Caki2 (cell line): ENCODE measurements at regions not wholly inside any gene's neighbourhood (a gene's known extent, or its start where the extent isn't known, plus 50 kb on each side); places are given as distances from the start of the nearest gene placed in this dataset.

Source experiments
- DNase-seq: peaks from one replicate; pipeline ENCODE4 v3.0.0-alpha.2; 2015; ENCODE audit warnings: low read depth
- in situ Hi-C: cut with HindIII; loops from 2 replicates; pipeline ENCODE4 v1.10.0; 2016; ENCODE audit warnings: low sequenced_read_pairs, low pct_unique_long_range_greater_than_20kb, mixed read lengths

- no peak for DNase-seq
- in situ Hi-C loops, result no loop called here
Observed at GRCh38 chr5:33244441-33245150, 196.2 kb upstream of the TARS1 start.

GRCh38 chr5:33254579-33254978, 186.2 kb upstream of the TARS1 start:
- in situ Hi-C loops, result no loop called here
- no peak for DNase-seq

- DNase-seq, result peak; percentile 32
- in situ Hi-C loops, result no loop called here
Observed at GRCh38 chr5:33257807-33258429, 182.8 kb upstream of the TARS1 start.

- in situ Hi-C loops, result no loop called here
- no peak for DNase-seq
Observed at GRCh38 chr5:33258553-33258952, 182.2 kb upstream of the TARS1 start.

GRCh38 chr5:33260098-33260497, 180.7 kb upstream of the TARS1 start:
- in situ Hi-C loops, result no loop called here
- DNase-seq, result no peak

GRCh38 chr5:33261305-33261704, 179.5 kb upstream of the TARS1 start:
- DNase-seq, result no peak
- in situ Hi-C loops, result no loop called here

GRCh38 chr5:33261747-33262146, 179.0 kb upstream of the TARS1 start:
- no peak for DNase-seq
- in situ Hi-C loops, result no loop called here

GRCh38 chr5:33267801-33268200, 173.0 kb upstream of the TARS1 start:
- in situ Hi-C loops, result no loop called here
- no peak for DNase-seq

- DNase-seq, result no peak
- in situ Hi-C loops, result no loop called here
Observed at GRCh38 chr5:33268374-33268773, 172.4 kb upstream of the TARS1 start.

GRCh38 chr5:33270671-33271070, 170.1 kb upstream of the TARS1 start:
- in situ Hi-C loops, result no loop called here

GRCh38 chr5:33271606-33272005, 169.2 kb upstream of the TARS1 start:
- no peak for DNase-seq
- in situ Hi-C loops, result no loop called here

More at GRCh38 chr5:33270671-33271070, 170.1 kb upstream of the TARS1 start:
- DNase-seq, result no peak

- DNase-seq, result peak; percentile 60
- in situ Hi-C loops, result no loop called here
Observed at GRCh38 chr5:33272288-33272687, 168.5 kb upstream of the TARS1 start.

- DNase-seq, result no peak
- in situ Hi-C loops, result no loop called here
Observed at GRCh38 chr5:33273985-33274384, 166.8 kb upstream of the TARS1 start.

GRCh38 chr5:33275391-33275790, 165.4 kb upstream of the TARS1 start:
- DNase-seq, result no peak
- in situ Hi-C loops, result no loop called here

- in situ Hi-C loops, result no loop called here
- no peak for DNase-seq
Observed at GRCh38 chr5:33275921-33276627, 164.7 kb upstream of the TARS1 start.

GRCh38 chr5:33276628-33276950, 164.2 kb upstream of the TARS1 start:
- DNase-seq, result no peak
- in situ Hi-C loops, result no loop called here

GRCh38 chr5:33277061-33277650, 163.6 kb upstream of the TARS1 start:
- in situ Hi-C loops, result no loop called here
- no peak for DNase-seq

- no peak for DNase-seq
- in situ Hi-C loops, result no loop called here
Observed at GRCh38 chr5:33281431-33281843, 159.3 kb upstream of the TARS1 start.

GRCh38 chr5:33282157-33282556, 158.6 kb upstream of the TARS1 start:
- in situ Hi-C loops, result no loop called here
- no peak for DNase-seq
